Panc1 (cell line): ENCODE measurements at regions not wholly inside any gene's neighbourhood (a gene's known extent, or its start where the extent isn't known, plus 50 kb on each side); places are given as distances from the start of the nearest gene placed in this dataset.

Experiments
- CTCF ChIP-seq: fragments of 450-650 bp; IDR thresholded peaks from 2 replicates; pipeline ENCODE4 v1.5.1; 2017; ENCODE audit warnings: mild to moderate bottlenecking
- TCF7L2 ChIP-seq: IDR thresholded peaks from 2 replicates; pipeline ENCODE4 v1.6.1; 2011; ENCODE audit warnings: mild to moderate bottlenecking, low read depth, low read length, inconsistent platforms

GRCh38 chr19:34580408-34580807 lies 96.6 kb downstream of the SCGB2B2 start:
- no peak for TF ChIP-seq CTCF
- TF ChIP-seq TCF7L2: no peak
